SU-DHL-6 (cell line): ENCODE measurements at regions not wholly inside any gene's neighbourhood (a gene's known extent, or its start where the extent isn't known, plus 50 kb on each side); places are given as distances from the start of the nearest gene placed in this dataset.

Source experiments
- CTCF ChIP-seq: fragments of 200-600 bp; sonication (generic); IDR thresholded peaks from one replicate; pipeline ENCODE4 v1.5.1; 2017; ENCODE audit warnings: antibody characterized with exemption, mild to moderate bottlenecking, low read length, moderate library complexity; ENCODE audit not compliant: insufficient read depth, poor library complexity, severe bottlenecking
- EZH2phosphoT487 ChIP-seq: fragments of 200-600 bp; sonication (generic), shearing (Covaris generic); conservative IDR thresholded peaks from 2 replicates; pipeline ENCODE4 v1.6.1; 2018; ENCODE audit warnings: mild to moderate bottlenecking, antibody characterized with exemption, low read length, moderate library complexity, mixed read lengths

GRCh38 chr20:17888044-17888443 is 80.5 kb downstream of the SNX5 start:
- TF ChIP-seq CTCF, result no peak
- no peak for TF ChIP-seq EZH2phosphoT487
